GM18951 (cell line): ENCODE measurements at regions not wholly inside any gene's neighbourhood (a gene's known extent, or its start where the extent isn't known, plus 50 kb on each side); places are given as distances from the start of the nearest gene placed in this dataset.

Source experiments
- POLR2A ChIP-seq: IDR thresholded peaks from 4 replicates; pipeline ENCODE4 v1.6.1; 2011; ENCODE audit warnings: mild to moderate bottlenecking; ENCODE audit not compliant: insufficient read length, insufficient read depth; ENCODE audit errors: extremely low read depth
- in situ Hi-C: fragments of 300-500 bp; cut with MboI; formaldehyde crosslinking; loops from one replicate; pipeline ENCODE4 v1.12.0; 2022; ENCODE audit warnings: low sequenced_read_pairs, mixed read lengths, inconsistent platforms; ENCODE audit not compliant: unreplicated experiment

DNA sequence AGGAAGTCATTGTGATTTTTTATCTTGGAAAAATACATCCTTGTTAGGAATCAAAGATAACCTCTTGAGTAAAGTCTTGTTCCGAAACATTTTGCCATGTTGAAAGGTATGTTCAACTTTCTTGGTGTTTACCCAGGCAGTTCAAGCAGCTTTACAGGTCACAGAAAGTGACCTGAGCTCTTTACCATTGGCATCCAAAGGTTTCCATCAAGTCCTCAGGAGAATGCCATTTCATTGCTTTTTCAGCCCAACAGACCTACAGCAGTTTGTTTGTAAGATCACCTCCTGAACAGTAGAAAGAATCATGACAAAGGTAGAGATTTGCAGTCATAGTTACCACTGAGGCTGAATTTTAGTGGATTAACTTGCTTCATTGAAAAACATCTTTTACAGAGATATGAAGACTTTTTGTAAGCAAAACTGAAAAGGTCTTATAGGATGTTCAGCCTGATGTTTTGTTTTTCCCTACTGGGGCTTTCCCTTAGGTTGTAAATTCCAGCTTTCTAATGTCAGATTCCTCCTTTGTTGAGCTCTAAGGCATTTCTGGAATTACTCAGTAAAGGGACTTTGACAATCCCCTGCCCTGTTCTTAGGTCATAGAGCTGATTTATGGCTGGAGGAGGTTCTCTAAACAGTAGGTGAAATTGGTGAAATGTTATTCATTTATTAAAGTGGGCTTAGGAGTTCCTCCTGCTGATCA is 236.8 kb upstream of the RBMS1 start:
- in situ Hi-C loops = no loop called here
- no peak for TF ChIP-seq POLR2A

DNA sequence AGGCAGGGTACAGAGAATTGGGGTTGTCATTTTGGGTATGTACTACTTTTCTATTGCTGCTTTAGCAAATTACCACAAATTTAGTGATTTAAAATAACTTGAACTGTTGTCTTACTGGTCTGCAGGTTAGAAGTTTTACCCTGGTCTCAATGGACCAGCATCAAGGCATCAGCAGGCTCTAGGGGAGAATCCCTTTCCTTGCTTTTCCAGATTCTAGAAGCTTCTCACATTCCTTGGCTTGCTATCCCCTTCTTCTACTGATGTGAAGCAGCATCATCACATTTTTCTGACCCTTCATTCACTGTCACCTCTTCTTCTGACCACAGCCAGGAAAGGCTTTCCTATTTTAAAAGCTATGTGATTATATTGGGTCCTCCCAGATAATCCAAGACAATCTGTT is 237.8 kb upstream of the RBMS1 start:
- no peak for TF ChIP-seq POLR2A
- in situ Hi-C loops = no loop called here

DNA sequence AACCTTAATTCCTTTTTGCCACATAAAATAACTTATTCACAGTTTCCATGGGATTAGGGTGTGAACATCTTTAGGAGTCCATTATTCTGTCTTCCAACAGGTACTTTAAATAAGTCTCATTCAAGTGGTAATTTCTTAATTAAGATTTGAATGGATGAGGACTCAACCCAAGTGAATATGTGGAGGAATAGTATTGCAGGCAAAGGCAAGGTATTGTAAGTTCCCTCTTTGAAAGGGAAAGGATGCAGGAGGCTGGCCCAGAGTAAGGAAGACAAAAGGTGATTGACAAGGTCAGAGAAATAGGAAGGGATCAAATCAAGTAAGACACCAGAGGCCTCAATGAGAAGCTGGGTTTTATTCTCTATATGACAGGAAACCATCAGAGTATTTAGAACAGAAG is 238.2 kb upstream of the RBMS1 start:
- in situ Hi-C loops = no loop called here
- no peak for TF ChIP-seq POLR2A

DNA sequence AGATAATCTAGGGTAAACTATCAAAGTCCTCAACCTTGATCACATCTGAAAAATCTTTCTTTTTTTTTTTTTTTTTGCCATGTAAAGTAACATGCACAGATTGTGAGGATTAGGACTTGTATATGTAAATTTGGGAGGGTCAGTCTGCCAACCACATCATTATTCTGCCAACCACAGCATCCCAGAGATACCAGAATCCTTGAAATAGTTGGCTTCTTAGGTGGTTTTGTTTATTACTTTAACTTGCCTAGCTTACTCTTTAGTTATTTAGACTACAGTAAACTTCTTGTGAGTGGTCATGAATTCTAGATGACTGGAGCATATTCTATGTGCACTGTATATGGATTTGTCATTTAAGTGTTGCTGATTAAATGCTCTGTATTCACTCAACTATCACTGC is 242.1 kb upstream of the RBMS1 start:
- in situ Hi-C loops = no loop called here
- no peak for TF ChIP-seq POLR2A

DNA sequence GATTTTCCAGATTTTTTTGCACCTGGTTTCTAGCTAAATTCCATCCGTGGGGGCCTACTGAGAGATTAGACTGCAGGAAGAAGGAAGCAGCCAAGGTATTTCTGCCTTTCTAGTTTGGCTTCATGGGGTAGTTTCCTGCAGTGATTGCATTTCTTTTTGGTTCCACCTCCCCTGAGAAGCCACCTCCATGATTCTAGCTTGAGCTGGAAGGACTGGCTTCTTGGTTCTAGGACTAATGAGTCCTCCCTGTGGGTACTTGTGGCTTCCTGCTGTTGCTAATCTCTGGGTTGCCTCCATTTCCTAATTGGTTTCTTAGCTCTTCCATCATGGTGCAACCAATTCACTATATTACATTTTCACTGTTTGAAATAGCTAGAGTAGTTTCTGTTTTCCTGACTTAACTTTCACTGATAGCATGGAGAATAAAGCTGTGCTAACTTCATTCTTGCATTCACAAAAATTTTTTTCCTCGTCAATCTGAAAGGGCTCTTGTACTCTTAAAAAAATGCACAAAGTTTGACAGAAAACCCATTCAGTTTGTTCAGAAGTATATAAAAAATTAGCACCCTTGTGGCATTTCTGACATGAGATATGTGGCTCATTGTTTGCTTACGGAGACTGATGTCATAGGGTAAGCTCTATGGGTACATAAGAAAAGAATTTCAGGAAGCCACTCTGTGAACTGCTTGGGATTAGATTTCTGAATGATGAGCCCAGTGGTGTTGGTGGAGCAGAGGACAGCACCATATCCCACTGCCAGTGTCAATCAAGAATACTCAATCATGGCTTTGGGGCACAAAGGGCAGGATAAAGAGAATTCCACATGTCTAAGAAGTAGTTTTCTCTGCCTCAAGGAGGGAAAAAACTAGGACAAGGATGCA is 242.8 kb upstream of the RBMS1 start:
- in situ Hi-C loops = no loop called here
- no peak for TF ChIP-seq POLR2A

DNA sequence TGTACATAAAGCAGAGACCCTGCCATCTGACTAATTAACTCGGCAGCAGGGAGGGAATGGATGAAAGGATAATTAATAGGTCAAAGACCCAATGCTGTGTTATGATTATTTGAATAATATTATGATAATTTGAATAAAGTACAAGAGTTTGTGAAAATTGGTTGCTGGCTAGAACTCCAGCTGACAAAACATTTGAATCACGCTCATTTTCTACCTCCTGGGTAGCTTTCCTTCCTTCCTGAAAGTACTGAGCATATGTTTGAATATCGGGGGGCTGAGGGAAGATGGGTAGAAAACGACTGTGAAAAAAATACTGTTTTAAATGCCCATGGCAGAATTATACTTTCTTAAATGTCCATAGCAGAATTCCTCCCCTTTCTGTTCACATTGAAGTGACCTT is 243.6 kb upstream of the RBMS1 start:
- no peak for TF ChIP-seq POLR2A
- in situ Hi-C loops = no loop called here

DNA sequence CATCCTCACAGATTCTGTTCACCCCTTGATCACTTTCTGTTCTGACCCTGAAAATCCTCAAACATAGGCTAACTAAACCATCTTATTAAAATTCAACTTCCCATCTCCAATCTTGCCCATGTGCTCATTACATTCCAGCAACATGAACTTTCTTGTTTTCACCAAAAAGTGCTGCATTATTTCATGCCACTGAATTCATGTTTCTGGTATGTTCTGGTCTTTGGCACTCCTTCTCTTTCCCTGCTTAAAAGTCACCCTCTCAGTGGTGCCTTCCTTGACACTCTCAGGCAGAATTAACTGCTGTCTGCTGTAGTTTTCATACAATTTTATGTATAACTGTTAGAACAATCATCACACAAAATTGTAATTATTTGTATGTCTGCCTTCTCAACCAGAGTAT is 247.7 kb upstream of the RBMS1 start:
- TF ChIP-seq POLR2A = no peak
- in situ Hi-C loops = no loop called here

DNA sequence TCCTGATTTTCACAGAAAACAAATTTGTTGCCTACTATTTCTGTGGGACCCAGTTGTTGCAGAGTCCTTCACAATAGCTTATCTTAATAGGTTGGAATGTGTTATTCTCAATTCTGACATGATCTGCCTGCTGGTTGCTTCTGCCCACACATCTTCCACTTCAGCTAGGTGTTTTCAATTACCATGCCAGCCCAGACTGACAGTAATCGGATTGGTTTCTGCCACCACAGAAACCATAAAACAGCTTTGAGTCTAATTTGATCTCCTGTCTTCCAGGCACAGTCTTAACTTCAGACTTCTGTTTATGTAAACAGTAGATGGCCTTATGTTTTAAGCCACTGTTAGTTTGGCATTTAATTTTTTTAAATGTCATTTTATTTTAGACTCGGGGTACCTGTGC is 248.2 kb upstream of the RBMS1 start:
- no peak for TF ChIP-seq POLR2A
- in situ Hi-C loops = no loop called here

DNA sequence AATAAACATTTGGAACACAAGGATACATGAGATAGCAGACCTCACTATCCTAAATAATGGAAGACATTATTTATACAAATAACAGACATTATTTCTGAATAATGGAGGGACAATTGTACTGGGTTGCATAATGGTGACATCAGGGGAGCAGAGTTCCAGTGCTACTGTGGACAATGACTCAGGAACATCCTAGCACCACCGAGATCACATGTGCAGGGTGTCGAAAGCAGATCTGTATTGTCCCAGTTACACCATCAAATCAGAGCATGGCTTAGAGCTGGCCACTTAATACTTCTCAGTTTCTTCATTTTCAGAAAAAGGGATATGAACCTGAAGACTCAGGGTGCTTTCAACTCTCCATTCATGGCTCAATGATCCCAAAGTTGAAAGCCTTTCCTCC is 249.1 kb upstream of the RBMS1 start:
- in situ Hi-C loops = no loop called here

DNA sequence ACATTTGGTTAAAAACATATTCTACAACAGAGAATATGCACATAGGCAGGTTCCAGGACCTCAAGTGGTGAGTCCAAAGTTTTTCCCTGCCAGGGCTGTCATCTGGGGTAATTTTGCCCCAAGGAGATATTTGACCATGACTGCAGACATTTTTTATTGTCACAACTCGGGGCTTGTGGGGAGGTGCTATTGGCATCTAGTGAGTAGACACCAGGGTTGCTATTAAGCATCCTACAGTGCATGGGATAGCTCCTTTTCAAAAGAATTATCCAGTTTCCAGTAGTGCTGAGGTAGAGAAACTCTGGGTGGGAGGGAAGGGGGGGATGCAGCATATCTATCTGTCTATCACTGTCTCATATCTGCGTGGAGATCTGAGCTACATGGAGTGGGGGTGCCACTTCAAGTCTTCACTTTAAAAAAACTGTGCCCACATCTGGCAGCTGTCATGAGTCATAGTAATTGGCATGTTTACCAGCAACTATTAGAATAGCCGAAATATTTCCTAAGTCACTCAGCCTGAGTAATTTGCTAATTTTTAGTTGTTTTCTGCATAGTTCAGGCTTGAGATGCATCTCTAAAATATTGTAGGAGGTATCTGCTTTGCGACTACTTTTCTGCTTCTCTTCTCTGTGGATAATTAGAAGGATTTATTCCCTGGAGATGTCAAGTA is 254.0 kb upstream of the RBMS1 start:
- in situ Hi-C loops = no loop called here
- no peak for TF ChIP-seq POLR2A

More for the DNA sequence above, 249.1 kb upstream of the RBMS1 start:
- no peak for TF ChIP-seq POLR2A

DNA sequence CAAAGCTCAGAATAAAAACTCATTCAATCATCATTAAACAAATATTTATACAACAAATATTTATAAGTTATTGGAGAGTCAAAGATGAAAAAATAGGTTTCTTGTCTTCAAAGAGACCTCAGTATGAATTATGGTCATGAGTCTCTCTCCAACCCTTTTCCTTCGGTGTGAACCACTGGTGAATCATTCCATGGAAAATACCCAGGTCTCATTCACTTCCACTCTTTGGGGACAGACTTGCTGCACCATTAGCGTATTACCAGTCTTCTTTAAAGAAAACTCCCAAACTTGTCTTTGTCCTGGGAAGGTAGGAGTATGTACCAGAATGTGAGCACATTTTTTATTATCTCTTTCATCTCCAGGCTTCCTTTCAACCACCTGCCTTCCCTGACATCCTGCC is 257.4 kb upstream of the RBMS1 start:
- TF ChIP-seq POLR2A = no peak
- in situ Hi-C loops = no loop called here

DNA sequence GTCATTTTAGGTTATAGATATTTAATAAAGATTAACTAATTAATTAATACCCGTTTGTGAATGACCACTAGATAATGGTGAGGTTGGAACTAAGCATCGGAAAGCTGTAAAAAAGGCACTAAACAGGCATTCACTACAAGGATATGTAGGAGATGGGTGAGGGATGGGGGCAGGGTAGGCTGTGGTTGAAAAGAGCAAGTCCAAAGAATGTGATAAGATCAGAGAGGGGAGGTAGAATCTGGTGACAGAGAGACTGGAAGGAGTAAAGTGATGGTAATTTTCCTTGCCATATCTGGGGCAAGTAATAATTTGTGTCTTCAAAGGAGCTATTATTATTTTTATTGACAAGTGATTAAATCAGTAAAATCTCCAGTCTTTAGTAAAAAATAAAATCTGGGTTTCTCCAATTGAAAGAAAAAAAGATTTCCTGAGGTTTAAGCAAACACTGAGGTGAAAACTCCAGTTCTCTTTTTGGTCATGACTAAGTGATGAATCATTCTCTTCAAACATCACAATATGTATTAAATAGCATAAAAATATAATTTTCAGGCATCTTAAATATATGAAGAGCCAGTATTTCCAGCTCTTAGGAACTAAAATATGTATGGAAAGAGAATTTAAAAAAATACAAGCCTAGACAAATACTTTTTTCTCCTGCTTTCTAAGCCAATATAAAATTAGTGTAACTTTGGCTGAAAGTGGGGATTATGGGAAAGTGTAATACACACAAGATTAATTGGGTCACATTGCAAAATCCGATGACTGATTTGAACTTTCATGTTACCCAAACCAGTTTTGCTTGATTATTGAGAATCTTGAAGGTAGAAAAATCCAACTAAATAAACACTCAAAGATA is 259.1 kb upstream of the RBMS1 start:
- in situ Hi-C loops = no loop called here
- no peak for TF ChIP-seq POLR2A

DNA sequence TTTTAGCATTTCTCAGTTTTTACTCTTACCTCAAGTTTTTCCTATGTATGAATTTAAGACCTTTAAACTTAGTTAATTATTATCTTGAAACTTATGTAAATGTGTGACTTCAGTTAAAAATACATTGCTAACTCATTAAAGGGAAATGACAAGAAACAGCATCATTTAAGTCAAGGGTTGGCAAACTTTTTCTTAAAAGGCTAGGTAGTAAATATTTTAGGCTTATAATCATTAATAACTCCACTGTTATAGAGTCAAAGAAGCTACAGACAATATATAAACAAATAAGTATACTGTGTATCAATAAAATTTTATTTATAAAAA is 259.7 kb upstream of the RBMS1 start:
- in situ Hi-C loops = no loop called here
- TF ChIP-seq POLR2A = no peak

DNA sequence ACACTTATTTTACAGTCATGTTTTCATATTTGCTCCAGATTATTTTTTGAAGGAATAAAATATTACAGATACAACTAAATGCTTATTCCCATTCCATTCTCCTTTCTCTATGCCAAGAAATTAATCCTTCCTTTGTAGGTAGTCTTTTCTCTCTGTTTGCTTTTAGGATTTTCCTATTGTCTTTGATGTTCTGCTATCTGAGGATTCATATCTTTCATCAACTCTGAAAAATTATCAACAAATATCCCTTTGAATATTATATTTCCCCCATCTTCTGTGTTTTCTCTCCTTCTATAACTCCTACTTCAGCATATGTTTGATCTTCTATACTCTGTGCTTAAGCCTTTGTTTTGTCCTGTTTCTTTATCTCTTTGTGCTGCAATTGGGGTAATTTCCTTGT is 260.4 kb upstream of the RBMS1 start:
- in situ Hi-C loops = no loop called here
- TF ChIP-seq POLR2A = no peak
